ENCODE measurements at regions not wholly inside any gene's neighbourhood (a gene's known extent, or its start where the extent isn't known, plus 50 kb on each side); places are given as distances from the start of the nearest gene placed in this dataset.
A peak's percentile ranks its signal among the peaks of the same experiment; 100 is the strongest.

DNA sequence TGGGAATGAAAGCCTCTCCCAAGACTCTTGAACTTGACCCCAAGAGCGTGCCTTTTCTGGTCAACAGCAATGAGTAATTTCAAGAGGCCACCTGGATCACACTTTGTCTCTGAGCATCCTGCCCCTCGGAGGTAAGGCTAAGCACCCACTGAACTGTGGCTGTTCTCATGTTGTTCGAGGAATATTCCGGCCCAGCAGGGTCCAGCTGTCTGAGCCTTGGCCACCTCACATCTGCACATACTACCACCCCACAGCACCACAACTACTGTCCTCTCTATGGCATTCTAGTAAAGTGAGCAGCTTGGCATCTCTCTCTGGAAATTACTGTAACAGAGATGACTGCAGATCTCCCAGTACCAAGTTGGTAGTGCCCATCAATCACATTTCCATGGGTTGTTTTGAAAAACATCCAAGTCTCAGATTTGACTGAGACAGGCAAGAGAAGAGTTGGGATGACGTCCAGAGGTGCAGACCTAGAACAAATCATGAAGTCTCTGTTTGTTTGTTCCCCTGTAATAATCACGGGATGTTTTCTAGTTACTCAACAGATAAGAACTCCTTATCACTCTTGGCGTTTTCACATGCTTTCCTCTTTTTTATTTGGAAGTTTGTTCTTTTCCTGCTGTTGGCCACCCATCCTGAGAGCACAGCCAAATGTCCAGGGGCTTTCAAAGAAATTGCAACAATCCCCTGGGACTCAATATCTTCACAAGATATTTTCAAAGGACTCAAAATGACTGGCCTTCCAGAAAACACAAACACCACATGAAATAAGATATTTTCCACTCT is 336.0 kb upstream of the TNP1 start:
- DNase-seq (ENCODE audit: low spot score) = no peak

GRCh38 chr2:217195016-217195415 is 335.2 kb upstream of the TNP1 start:
- no peak for DNase-seq (ENCODE audit: low spot score)

DNA sequence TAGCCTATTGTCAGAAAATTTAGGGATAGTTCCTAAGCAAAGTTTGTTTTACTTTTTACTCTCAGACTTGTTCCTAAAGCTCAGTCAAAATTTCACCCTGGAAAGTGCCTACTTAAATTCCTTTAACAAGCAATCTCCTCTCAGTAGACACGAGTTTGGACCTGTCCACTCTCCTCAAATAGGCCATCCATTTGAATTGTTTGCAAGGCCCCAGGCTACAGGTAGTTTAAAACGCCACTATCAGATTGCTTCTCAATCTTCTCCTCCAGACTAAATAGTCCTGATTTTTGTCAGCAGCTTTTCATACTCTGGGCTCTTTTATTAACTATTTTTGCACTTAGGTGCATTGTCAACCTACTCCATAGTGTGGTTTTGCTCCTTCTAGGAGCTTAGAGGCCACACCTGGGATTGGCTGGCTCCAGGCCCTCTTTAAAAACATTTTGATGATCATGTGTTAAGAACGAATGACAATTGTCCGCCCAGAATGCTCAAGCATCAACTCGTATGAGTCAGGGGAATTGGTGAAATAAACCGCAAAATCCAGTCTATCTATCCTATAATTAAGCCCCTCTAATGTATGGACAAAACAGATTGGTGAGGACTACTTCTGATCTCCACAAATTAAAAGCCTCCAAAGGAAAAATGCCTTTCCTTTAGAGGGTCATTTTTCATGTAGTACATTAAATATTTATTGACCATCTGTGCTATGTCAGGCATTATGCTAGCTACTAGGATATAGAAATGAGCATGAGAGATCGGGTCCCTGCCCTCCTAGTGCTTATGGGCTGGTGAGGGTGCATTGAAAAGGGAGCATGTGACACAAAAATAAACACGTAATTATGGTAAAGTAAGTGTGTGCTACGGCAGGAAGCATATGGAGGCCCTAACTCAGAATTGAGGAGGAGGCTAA is 333.8 kb upstream of the TNP1 start:
- no peak for DNase-seq (ENCODE audit: low spot score)

DNA sequence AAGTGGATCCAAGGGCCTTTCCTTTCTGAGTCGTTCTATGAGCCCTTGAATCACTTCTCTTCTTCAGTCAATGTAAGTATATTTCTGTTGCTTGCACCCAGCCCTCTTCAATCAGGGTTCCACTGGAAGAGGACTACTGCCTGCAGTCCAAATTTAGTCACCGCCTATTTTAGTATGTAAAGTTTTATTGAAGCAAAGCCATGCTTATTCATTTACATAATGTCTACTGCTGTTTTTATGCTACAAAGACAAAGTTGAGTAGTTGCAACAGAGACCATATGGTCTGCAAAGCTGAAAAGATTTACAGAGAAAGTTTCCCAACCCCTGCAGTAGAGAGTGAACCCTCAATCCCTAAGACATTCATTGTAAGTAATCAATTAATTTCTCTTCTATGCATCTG is 332.5 kb upstream of the TNP1 start:
- no peak for DNase-seq (ENCODE audit: low spot score)

- DNase-seq (ENCODE audit: low spot score) = no peak
These were observed 329.9 kb upstream of the TNP1 start for GRCh38 chr2:217189747-217190146.

DNA sequence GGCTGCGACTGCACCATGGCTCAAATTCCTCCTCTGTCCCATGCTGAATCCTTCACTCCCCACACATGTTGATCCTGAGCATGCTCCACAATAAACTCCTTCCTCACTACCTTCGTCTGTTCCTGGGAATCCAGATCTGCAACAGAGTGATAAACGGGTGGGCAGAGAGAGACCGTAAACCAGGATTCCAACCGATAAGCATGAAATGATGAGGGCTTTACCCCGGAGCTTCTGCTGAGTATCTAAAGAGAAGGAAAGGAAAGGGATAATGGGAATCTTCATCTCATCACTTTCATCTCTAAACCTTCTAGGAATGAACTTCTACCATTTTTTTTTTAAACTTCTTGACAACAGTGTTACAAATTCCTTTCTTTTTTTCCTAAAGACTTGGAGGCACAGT is 329.3 kb upstream of the TNP1 start:
- no peak for DNase-seq (ENCODE audit: low spot score)

GRCh38 chr2:217186668-217187159 is 326.9 kb upstream of the TNP1 start:
- DNase-seq (ENCODE audit: low spot score) = no peak

GRCh38 chr2:217186152-217186551 is 326.3 kb upstream of the TNP1 start:
- no peak for DNase-seq (ENCODE audit: low spot score)

- DNase-seq (ENCODE audit: low spot score) = no peak
These were observed 325.6 kb upstream of the TNP1 start for GRCh38 chr2:217185265-217185995.

- DNase-seq (ENCODE audit: low spot score) = no peak
These were observed 324.4 kb upstream of the TNP1 start for GRCh38 chr2:217184242-217184641.

DNA sequence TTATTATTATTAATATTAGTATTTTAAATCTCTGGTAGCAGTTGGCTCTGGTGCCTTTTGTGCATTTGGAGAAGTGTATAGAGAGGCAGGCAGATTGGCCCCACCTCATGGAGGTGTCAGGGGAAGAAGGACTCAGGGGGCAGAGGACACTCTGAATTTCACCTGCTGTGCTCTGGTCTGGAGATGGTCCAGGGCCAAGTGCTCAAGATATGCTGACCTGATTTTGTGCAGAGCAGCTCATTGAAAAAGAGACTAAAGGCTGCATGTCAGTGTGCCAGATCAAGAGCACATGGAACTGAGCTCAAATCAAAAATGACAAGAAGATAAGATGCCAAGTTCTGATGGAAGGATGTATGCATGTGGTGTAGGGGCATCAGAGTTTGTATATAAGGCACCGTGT is 323.6 kb upstream of the TNP1 start:
- DNase-seq (ENCODE audit: low spot score) = no peak

DNA sequence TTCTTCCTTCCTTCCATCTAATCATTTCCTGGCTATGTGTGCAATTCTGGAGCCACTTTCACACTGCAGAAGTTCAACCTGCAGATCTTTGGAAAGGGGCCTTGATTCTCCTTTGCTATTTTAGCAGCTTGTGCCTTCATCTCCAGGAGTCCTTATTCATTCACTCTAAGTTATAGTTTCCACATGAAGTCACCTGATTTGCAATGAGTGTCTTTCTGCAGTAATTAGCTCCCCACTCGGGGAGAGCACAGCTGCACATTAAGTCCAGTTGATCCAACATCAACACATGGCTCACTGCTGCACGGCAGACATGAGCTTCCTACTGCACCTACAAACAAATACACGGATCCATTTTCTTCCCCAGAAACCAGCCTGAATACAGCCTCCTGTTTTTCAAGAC is 323.1 kb upstream of the TNP1 start:
- DNase-seq (ENCODE audit: low spot score) = no peak

DNA sequence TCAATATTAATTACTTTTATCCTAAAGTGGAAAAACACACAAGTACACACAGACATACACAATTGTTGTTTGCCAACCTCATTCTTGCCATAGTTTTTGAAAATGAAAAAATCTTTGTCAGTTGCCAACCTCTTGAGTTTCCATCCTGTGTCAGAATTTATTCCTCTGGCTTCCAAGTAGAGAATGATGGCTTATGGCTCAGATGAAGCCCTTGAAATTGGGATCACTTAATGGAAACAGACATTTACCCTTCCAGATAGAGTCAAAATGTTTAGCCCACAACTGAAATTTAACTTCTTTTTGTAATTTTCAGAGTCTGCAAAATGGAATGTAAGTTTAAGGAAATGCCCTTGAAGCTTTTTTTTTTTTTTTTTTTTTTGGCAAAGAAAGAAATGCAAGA is 321.6 kb upstream of the TNP1 start:
- DNase-seq (ENCODE audit: low spot score) = no peak

GRCh38 chr2:217179854-217180253 is 320.0 kb upstream of the TNP1 start:
- DNase-seq (ENCODE audit: low spot score) = no peak

DNA sequence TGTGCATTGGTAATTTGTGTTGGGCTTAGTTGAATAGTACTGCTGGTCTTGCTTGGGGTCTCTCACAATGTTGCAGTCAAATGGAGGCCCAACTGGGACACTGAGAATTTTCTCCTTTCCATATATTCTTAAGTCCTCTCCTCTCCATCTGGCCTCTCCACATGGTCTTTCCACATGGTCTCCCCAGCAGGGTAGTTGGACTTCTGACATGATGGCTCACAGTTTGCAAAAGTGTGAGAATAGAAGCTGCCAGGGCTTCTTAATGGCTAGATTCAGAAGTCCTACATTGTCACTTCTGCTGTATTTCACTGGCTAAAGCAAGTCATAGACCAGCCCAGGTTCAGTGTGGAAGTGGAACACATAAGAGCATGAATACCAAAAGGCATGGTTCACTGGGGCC is 318.5 kb upstream of the TNP1 start:
- no peak for DNase-seq (ENCODE audit: low spot score)

GRCh38 chr2:217177720-217178119 is 317.9 kb upstream of the TNP1 start:
- no peak for DNase-seq (ENCODE audit: low spot score)

- DNase-seq (ENCODE audit: low spot score) = no peak
These were observed 312.0 kb upstream of the TNP1 start for GRCh38 chr2:217171874-217172273.

DNA sequence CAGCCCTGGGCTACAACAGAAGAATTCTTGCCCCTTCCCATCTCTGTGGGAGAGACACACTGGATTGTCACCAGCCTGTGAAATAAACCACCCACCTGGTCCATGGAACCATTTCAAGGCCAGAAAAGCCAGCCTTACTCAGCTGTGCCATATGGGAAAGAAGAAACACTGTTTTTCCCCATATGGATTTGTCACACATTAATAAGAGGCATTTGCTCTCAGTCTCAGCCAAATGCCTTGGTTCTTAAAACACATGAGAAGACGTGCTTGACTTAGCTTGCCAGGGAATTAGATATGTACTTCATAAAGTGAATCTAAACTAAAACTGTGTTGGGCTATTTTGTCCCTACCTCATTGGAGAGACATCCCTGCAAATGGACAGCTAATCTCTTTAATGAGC is 308.6 kb upstream of the TNP1 start:
- DNase-seq (ENCODE audit: low spot score) = no peak

GRCh38 chr2:217167531-217167930 is 307.7 kb upstream of the TNP1 start:
- no peak for DNase-seq (ENCODE audit: low spot score)

- peak; percentile 72 for DNase-seq (ENCODE audit: low spot score)
These were observed 306.5 kb upstream of the TNP1 start for GRCh38 chr2:217166241-217166850.

DNA sequence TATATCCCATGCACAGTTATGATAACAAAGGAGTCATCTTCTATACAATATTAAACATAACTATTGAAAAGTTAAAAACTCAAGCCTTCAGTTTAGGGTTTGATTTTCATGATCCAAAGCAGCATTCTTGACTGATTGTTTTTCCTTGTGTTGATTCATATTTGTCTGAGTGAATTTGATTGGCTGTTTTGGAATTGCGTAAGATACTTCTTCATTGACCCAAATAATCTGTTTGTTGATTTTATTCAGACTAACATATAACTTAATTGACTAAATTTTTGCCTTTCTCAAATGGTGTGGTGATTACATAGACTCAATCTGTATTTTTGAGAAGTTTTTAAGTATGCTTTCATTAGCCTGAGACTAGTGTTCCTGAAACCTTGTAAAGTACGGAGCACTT is 305.7 kb upstream of the TNP1 start:
- no peak for DNase-seq (ENCODE audit: low spot score)

GRCh38 chr2:217163987-217164386 is 304.1 kb upstream of the TNP1 start:
- DNase-seq (ENCODE audit: low spot score) = no peak
